Kidney epithelial cell (primary cell): ENCODE measurements at regions not wholly inside any gene's neighbourhood (a gene's known extent, or its start where the extent isn't known, plus 50 kb on each side); places are given as distances from the start of the nearest gene placed in this dataset.

ENCODE experiments used
- DNase-seq: peaks from one replicate; pipeline ENCODE4 v3.0.0-alpha.2; 2010; ENCODE audit warnings: low read depth
- H3K27me3 ChIP-seq: 2 replicates; pipeline ENCODE4 v1.6.0; 2011; ENCODE audit warnings: low read length; ENCODE audit not compliant: control insufficient read depth, insufficient read depth
- H3K36me3 ChIP-seq: 2 replicates; pipeline ENCODE4 v1.5.1; 2011; ENCODE audit warnings: low read length; ENCODE audit not compliant: control insufficient read depth, insufficient read depth
- H3K4me3 ChIP-seq: 2 replicates; pipeline ENCODE4 v1.5.1; 2011; ENCODE audit warnings: low read depth, mild to moderate bottlenecking, control low read depth, low read length
- CTCF ChIP-seq: IDR thresholded peaks from 2 replicates; pipeline ENCODE4 v1.5.1; 2011; ENCODE audit warnings: mild to moderate bottlenecking, moderate library complexity, low read length, control low read depth, inconsistent platforms; ENCODE audit not compliant: insufficient read depth, poor library complexity, severe bottlenecking

GRCh38 chr10:53682885-53683284 is 910.3 kb upstream of the MBL2 start:
- no peak overlapping the region for H3K4me3 ChIP-seq
- TF ChIP-seq CTCF = no peak
- H3K36me3 ChIP-seq = no peaks in the 10 kb centered on the region
- H3K27me3 ChIP-seq = no peaks in the 10 kb centered on the region
- DNase-seq = no peak

GRCh38 chr10:53682458-53682857 is 909.9 kb upstream of the MBL2 start:
- Histone ChIP-seq H3K36me3 (no peaks in the 10 kb centered on the region), H3K4me3 (no peak overlapping the region), H3K27me3 (no peaks in the 10 kb centered on the region)
- no peak for DNase-seq
- TF ChIP-seq CTCF = no peak

- TF ChIP-seq CTCF = no peak
- DNase-seq = no peak
- no peak overlapping the region for H3K4me3 ChIP-seq
- H3K27me3 ChIP-seq = no peaks in the 10 kb centered on the region
- H3K36me3 ChIP-seq = no peaks in the 10 kb centered on the region
Observed at GRCh38 chr10:53679666-53680065, 907.1 kb upstream of the MBL2 start.

GRCh38 chr10:53675177-53675576 is 902.6 kb upstream of the MBL2 start:
- DNase-seq = no peak
- H3K4me3 ChIP-seq = no peak overlapping the region
- TF ChIP-seq CTCF = no peak

GRCh38 chr10:53667063-53667462 is 894.5 kb upstream of the MBL2 start:
- no peak for DNase-seq
- Histone ChIP-seq H3K27me3 (no peaks in the 10 kb centered on the region), H3K36me3 (no peaks in the 10 kb centered on the region), H3K4me3 (no peak overlapping the region)
- TF ChIP-seq CTCF = no peak

More at GRCh38 chr10:53675177-53675576, 902.6 kb upstream of the MBL2 start:
- Histone ChIP-seq H3K36me3 (no peaks in the 10 kb centered on the region), H3K27me3 (no peaks in the 10 kb centered on the region)

- DNase-seq = no peak
- H3K36me3 ChIP-seq = no peaks in the 10 kb centered on the region
- TF ChIP-seq CTCF = no peak
- no peaks in the 10 kb centered on the region for H3K27me3 ChIP-seq
- no peak overlapping the region for H3K4me3 ChIP-seq
Observed at GRCh38 chr10:53664282-53665019, 891.9 kb upstream of the MBL2 start.
